ENCODE measurements at regions not wholly inside any gene's neighbourhood (a gene's known extent, or its start where the extent isn't known, plus 50 kb on each side); places are given as distances from the start of the nearest gene placed in this dataset.

DNA sequence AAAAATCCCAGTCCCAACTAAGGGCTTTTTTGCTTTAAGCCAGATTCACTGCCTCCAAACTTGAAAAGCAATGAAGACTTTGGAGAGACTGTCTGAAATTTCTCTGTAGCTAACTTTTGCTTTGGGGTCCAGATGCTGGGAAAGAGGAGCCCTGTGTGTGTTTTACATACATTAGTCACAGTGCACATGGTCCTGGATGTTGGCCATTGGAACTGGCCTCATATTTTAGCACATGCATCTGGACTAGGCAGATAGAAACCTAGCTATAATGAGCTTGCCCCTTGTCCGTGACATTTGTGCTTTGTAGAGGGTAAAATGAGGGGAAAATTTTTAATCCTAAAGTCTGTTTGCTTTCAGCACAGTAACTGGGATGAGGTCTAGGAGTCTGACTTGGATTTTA lies 421.7 kb downstream of the CDK5RAP2 start:
- FAIRE-seq (no peak), DNase-seq (no peak), ATAC-seq (no peak)
- H3K9me3 ChIP-seq, result no peaks in the 10 kb centered on the region
- no peak overlapping the region for H3K27ac ChIP-seq
- TF ChIP-seq, protein P1, sequence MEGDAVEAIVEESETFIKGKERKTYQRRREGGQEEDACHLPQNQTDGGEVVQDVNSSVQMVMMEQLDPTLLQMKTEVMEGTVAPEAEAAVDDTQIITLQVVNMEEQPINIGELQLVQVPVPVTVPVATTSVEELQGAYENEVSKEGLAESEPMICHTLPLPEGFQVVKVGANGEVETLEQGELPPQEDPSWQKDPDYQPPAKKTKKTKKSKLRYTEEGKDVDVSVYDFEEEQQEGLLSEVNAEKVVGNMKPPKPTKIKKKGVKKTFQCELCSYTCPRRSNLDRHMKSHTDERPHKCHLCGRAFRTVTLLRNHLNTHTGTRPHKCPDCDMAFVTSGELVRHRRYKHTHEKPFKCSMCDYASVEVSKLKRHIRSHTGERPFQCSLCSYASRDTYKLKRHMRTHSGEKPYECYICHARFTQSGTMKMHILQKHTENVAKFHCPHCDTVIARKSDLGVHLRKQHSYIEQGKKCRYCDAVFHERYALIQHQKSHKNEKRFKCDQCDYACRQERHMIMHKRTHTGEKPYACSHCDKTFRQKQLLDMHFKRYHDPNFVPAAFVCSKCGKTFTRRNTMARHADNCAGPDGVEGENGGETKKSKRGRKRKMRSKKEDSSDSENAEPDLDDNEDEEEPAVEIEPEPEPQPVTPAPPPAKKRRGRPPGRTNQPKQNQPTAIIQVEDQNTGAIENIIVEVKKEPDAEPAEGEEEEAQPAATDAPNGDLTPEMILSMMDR (IDR thresholded peaks at IDR 0.05), result no peak
- H3K27me3 ChIP-seq, result no peaks in the 10 kb centered on the region
- WGBS, 2 donors, result 73 to 81% methylated on average over 1 of the region's 1 CpG
- no peaks in the 10 kb centered on the region for H3K36me3 ChIP-seq
- no peaks in the 10 kb centered on the region for H3K4me1 ChIP-seq
- intact Hi-C loops (cut with DNase I), result no loop called here
- no peak overlapping the region for H3K4me3 ChIP-seq

DNA sequence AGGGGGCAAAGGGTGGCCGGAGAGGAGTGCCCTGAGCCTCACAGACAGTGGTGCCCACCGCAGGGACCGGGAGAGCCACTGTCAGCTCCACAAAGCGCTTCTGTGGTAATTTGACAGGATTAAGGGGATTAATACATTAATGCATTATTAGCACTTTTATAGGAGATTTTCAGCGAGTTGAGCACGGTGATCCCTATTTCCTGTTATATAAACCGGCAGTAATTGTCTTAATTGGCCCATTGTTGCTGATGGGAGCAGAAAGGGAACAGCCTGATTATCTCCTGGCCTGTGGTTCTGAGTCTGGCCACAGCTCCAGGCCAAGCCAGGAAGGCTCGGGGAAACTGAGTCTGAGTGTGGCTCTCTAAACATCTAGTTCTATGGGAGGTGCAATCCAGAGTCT lies 423.6 kb downstream of the CDK5RAP2 start:
- H3K36me3 ChIP-seq, result no peaks in the 10 kb centered on the region
- H3K4me3 ChIP-seq, result no peak overlapping the region
- intact Hi-C loops (cut with DNase I), result no loop called here
- ATAC-seq (no peak), FAIRE-seq (no peak), DNase-seq (no peak)
- TF ChIP-seq, protein P1 (IDR thresholded peaks at IDR 0.05), result no peak
- H3K4me1 ChIP-seq, result no peaks in the 10 kb centered on the region
- no peaks in the 10 kb centered on the region for H3K9me3 ChIP-seq
- H3K27ac ChIP-seq, result no peak overlapping the region
- peaks cover 0 to 7% (median 0%) of the 10 kb centered on the region in 4 donors for H3K27me3 ChIP-seq
- WGBS, 2 donors, result 52 to 63% methylated on average over 8 of the region's 8 CpGs

DNA sequence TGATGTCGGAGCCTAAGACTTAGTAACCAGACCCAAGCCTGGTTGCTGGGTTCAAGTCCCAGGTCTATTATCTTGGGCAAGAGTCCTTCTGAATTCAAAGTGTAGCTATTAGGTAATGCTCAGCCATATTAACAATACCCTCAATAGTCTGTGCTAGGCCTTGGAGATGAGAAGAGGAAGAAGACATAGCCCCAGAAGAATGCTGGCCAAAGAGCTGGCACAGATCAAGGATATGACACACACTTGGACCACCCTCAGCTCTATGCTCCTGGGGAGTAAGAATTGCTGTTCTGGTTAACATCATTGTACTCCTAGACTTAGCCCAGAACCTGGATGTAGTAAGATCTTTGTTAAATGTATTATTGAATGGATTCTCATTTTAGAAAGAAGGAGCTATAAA lies 426.7 kb downstream of the CDK5RAP2 start:
- DNase-seq, result no peak
- peaks cover 0 to 7% (median 0%) of the 10 kb centered on the region in 4 donors for H3K27me3 ChIP-seq
- no peak for FAIRE-seq
- no peaks in the 10 kb centered on the region for H3K4me1 ChIP-seq
- TF ChIP-seq, protein P1 (IDR thresholded peaks at IDR 0.05), result no peak
- ATAC-seq, result no peak
- no peak overlapping the region for H3K4me3 ChIP-seq
- intact Hi-C loops (cut with DNase I), result no loop called here
- no peak overlapping the region for H3K27ac ChIP-seq
- H3K9me3 ChIP-seq, result no peaks in the 10 kb centered on the region
- WGBS, 2 donors, result 70 to 90% methylated on average over 1 of the region's 1 CpG
- H3K36me3 ChIP-seq, result no peaks in the 10 kb centered on the region

GRCh38 chr9:120152295-120152694 lies 427.7 kb downstream of the CDK5RAP2 start:
- ATAC-seq, result peak in 1 of 4 donors; percentile 34
- Histone ChIP-seq H3K27me3 (peaks cover 0 to 7% (median 0%) of the 10 kb centered on the region in 4 donors), H3K36me3 (no peaks in the 10 kb centered on the region), H3K4me3 (no peak overlapping the region), H3K4me1 (no peaks in the 10 kb centered on the region), H3K9me3 (no peaks in the 10 kb centered on the region), H3K27ac (no peak overlapping the region)
- no peak for DNase-seq
- TF ChIP-seq, protein P1 (IDR thresholded peaks at IDR 0.05), result no peak
- WGBS, 2 donors, result 29 to 31% methylated on average over 4 of the region's 4 CpGs
- intact Hi-C loops (cut with DNase I), result no loop called here
- no peak for FAIRE-seq

DNA sequence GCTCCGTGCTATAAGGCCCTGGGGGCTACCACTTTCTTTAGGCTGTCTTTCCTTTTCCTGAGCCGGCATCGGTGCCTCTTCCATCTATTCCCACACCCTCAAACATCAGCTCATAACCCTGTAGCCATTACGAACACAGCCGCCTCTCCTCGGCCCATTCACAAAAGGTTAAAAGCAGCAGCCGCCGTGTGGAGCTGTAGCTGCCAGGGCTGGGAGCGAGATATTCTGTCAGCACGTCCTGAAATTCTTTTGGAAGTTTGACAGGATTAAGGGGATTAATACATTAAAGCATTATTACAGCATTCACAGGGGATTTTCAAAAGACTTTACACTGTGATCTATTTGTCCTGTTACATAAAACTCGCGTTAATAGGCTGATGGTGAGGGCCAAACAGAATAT lies 428.2 kb downstream of the CDK5RAP2 start:
- intact Hi-C loops (cut with DNase I), result no loop called here
- FAIRE-seq, result no peak
- H3K27me3 ChIP-seq, result peaks cover 0 to 7% (median 0%) of the 10 kb centered on the region in 4 donors
- H3K27ac ChIP-seq, result no peak overlapping the region
- H3K4me3 ChIP-seq, result no peak overlapping the region
- TF ChIP-seq, protein P1 (IDR thresholded peaks at IDR 0.05), result no peak
- 22 to 30% methylated on average over 12 of the region's 12 CpGs for WGBS, 2 donors
- no peak for DNase-seq
- H3K9me3 ChIP-seq, result no peaks in the 10 kb centered on the region
- no peaks in the 10 kb centered on the region for H3K36me3 ChIP-seq
- ATAC-seq, result no peak
- H3K4me1 ChIP-seq, result no peaks in the 10 kb centered on the region
